Hematopoietic multipotent progenitor cell treated with erythropoietin and hydrocortisone succinate and interleukin-3 and kit ligand, for 4 days (in vitro differentiated cells): ENCODE measurements at regions not wholly inside any gene's neighbourhood (a gene's known extent, or its start where the extent isn't known, plus 50 kb on each side); places are given as distances from the start of the nearest gene placed in this dataset.
"Not testable (repeated sequence)": the region's sequence is repeated elsewhere in the genome, so short reads cannot be mapped to it uniquely, and the experiment has no call there.

Experiments
- DNase-seq: peaks from one replicate; pipeline ENCODE4 v3.0.0-alpha.2; 2015

GRCh38 chr5:50898966-50899365, 232.5 kb downstream of the PARP8 start:
- no peak for DNase-seq

GRCh38 chr5:50900952-50901510, 234.6 kb downstream of the PARP8 start:
- no peak for DNase-seq

GRCh38 chr5:50903651-50904050, 237.2 kb downstream of the PARP8 start:
- DNase-seq: no peak

GRCh38 chr5:50905996-50906570, 239.6 kb downstream of the PARP8 start:
- no peak for DNase-seq

GRCh38 chr5:50920160-50920559, 253.7 kb downstream of the PARP8 start:
- not testable (repeated sequence) for DNase-seq

- DNase-seq: no peak
Measured at GRCh38 chr5:50921366-50922133, 255.1 kb downstream of the PARP8 start.

GRCh38 chr5:50922134-50922941, 255.9 kb downstream of the PARP8 start:
- peak; percentile 1 for DNase-seq

GRCh38 chr5:50922942-50923767, 256.7 kb downstream of the PARP8 start:
- no peak for DNase-seq

- no peak for DNase-seq
Measured at GRCh38 chr5:50923768-50924494, 257.5 kb downstream of the PARP8 start.

GRCh38 chr5:50927953-50928352, 261.5 kb downstream of the PARP8 start:
- no peak for DNase-seq

- DNase-seq: no peak
Measured at GRCh38 chr5:50929174-50929573, 262.7 kb downstream of the PARP8 start.

- DNase-seq: no peak
Measured at GRCh38 chr5:50934343-50934742, 267.9 kb downstream of the PARP8 start.

- DNase-seq: no peak
Measured at GRCh38 chr5:50945139-50945538, 278.7 kb downstream of the PARP8 start.

GRCh38 chr5:50947906-50948683, 281.7 kb downstream of the PARP8 start:
- no peak for DNase-seq

GRCh38 chr5:50953290-50953689, 286.9 kb downstream of the PARP8 start:
- no peak for DNase-seq

GRCh38 chr5:50958852-50959457, 292.5 kb downstream of the PARP8 start:
- peak; percentile 60 for DNase-seq

GRCh38 chr5:50962934-50963872, 296.8 kb downstream of the PARP8 start:
- DNase-seq: peak; percentile 77

GRCh38 chr5:50963971-50964745, 297.7 kb downstream of the PARP8 start:
- no peak for DNase-seq
